GM12892 (cell line): ENCODE measurements at regions not wholly inside any gene's neighbourhood (a gene's known extent, or its start where the extent isn't known, plus 50 kb on each side); places are given as distances from the start of the nearest gene placed in this dataset.

Source experiments
- DNase-seq: peaks from one replicate; pipeline ENCODE4 v3.0.0; 2011; ENCODE audit not compliant: insufficient read length
- FAIRE-seq: peaks from 2 replicates; lab custom pipeline; 2011; peaks lifted over from hg19 to GRCh38; lab: Jason Lieb, UNC
- POLR2A ChIP-seq: IDR thresholded peaks from 2 replicates; pipeline ENCODE4 v1.6.1; 2011; ENCODE audit warnings: low read depth, low read length, control low read depth
- POLR2AphosphoS5 ChIP-seq: IDR thresholded peaks from 2 replicates; pipeline ENCODE4 v1.6.1; 2011; ENCODE audit warnings: low read depth, low read length, control low read depth
- TAF1 ChIP-seq: IDR thresholded peaks from 2 replicates; pipeline ENCODE4 v1.6.1; 2011; ENCODE audit warnings: low read depth, mild to moderate bottlenecking, control low read depth, low read length, borderline replicate concordance

DNA sequence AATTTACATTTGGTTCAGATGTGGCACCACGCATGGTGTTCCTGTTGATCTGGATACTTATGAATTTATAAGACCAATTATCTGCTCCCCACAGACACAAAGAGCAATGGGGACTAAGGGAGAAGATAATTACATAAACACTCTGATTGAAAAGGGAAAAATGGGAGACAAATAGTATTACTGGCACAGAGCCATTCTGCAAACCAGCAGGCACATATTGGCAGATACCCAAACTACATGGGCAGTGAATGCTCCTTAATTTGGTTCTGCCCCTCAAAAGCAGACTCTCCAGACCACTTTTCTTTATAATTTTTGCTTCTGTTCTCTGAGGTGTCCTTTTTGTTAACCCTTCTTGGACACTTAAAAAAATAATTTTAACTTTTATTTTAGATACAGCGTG, 1674.2 kb downstream of the PCDH9 start:
- FAIRE-seq (no peak), DNase-seq (no peak)
- TF ChIP-seq POLR2AphosphoS5 (no peak), TAF1 (no peak), POLR2A (no peak)

DNA sequence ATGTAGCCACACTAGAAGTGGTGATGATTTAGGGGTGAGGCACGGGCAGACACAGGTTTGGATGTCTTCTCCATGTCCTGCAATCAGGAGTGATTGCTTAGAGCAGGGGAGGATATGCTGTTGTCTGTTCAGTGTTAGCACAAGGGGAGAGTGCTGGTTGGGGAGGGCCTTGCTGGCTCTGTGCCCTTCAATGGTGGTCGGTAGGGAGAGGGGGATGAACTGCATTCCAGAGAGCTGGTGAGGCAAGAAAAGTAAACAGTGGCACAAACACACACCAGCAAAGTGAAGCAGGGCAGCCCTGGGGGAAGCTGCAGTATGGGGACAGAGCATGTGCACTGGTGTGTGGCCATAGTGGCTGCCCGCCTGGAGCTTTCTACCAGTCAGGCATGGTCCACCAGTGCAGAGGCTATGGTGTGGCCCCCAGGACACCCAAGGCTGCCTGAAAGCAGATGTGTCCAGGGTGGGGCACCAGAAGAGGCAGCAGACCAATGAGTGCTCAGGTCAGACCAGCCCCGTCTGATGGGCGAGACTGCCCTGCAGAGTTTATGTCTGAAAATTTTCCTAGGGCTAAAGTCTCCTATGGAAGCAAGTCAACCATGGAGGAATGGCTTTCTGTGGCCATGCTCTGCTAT, 1676.9 kb downstream of the PCDH9 start:
- TF ChIP-seq TAF1, result no peak
- TF ChIP-seq POLR2A, result no peak
- TF ChIP-seq POLR2AphosphoS5, result no peak
- no peak for DNase-seq
- no peak for FAIRE-seq

DNA sequence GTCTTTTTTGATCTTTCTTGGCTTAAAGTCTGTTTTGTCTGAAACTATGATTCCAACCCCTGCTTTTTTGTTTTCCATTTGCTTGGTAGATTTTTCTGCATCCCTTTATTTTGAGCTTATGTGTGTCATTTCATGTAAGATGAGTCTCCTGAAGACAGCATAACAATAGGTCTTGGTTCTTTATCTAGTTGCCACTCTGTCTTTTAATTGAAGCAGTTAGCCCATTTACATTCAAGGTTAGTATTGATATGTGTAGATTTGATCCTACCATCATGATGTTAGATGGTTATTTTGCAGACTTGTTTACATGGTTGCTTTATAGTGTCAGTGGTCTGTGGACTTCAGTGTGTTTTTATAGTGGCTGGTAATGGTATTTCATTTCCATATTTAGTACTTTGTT, 1678.9 kb downstream of the PCDH9 start:
- FAIRE-seq (no peak), DNase-seq (no peak)
- TF ChIP-seq POLR2A (no peak), POLR2AphosphoS5 (no peak), TAF1 (no peak)

DNA sequence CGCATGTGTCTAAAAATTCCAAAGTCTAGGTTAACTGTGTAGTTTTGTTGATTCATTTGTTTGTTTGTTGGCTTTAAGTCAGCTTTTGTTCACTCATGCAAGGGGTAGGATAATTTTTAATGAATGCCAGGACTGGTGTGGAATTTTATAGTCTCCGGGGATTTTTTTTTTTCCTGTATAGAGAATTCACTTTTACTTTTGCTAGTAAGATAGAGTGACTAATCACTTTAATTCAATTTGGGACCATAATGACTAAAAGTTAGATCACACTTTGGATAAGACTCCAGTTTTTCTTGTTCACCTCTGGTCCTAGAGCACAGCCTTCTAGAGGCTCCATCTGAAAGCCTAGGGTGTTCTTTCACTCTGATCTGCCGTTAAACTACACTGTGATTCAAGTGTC, 1690.0 kb downstream of the PCDH9 start:
- FAIRE-seq, result no peak
- DNase-seq, result no peak
- no peak for TF ChIP-seq POLR2A
- TF ChIP-seq TAF1, result no peak
- TF ChIP-seq POLR2AphosphoS5, result no peak

- DNase-seq (no peak), FAIRE-seq (no peak)
- no peak for TF ChIP-seq POLR2AphosphoS5
- TF ChIP-seq TAF1, result no peak
- no peak for TF ChIP-seq POLR2A
Observed at GRCh38 chr13:65535370-65535769, 1694.8 kb downstream of the PCDH9 start.

GRCh38 chr13:65532231-65532630, 1697.9 kb downstream of the PCDH9 start:
- no peak for FAIRE-seq
- no peak for DNase-seq
- TF ChIP-seq POLR2AphosphoS5 (no peak), TAF1 (no peak), POLR2A (no peak)

DNA sequence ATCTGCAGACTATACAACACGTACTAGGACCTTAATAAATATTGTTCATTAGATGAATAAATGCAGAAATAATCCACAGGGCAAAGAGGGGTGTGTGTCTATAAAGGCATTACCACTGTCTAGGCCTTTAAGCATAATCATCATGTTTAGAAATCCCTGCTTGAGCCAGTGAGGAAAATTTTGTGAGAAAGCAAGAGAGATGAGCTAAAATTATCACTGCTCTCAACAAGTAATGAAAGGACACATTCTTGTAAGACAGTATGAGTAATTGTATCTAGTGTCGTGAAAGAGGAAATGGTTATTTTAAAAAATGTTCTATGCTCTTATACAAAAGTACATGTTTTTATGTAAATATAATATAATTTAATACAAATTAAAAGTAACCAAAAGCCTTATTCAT, 1699.4 kb downstream of the PCDH9 start:
- no peak for DNase-seq
- FAIRE-seq, result no peak
- TF ChIP-seq POLR2AphosphoS5 (no peak), TAF1 (no peak), POLR2A (no peak)

DNA sequence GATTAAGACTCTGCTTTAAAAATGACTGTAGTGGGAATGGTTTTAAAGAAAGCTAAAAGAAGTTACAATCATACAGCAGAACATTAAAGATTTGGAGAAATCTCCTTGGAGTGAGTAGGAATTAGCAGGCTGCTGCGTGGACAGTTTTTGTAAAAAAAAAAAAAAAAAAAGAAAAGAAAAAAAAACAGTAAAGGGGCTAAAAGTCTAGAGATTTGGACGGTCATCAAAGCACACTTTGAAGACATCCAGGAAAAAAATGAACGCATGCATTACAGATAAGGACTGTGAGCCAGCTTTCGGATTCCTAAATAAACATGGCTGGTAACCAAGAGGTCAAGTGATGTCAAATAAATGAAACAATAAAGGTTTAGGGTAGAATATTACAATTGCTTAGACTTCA, 1700.6 kb downstream of the PCDH9 start:
- DNase-seq (no peak), FAIRE-seq (no peak)
- TF ChIP-seq TAF1 (no peak), POLR2A (no peak), POLR2AphosphoS5 (no peak)

DNA sequence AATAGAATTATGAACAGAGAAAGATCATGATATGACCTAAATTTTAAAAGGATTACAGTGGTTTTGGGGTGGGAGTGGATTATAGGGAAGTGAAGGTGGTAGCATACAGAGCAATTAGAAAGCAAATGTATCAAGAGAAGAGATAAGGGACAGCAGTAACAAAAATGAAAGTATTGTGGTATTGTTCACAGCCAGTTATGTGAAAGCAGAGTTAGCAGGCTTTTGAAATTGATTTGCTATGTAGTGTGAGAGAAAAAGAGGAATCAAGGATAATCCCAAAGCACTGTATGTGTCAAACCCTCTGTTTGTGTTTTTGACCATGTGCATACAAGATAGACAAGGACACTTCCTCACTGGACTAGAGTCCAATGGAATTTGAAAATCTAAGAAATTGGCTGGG, 1721.4 kb downstream of the PCDH9 start:
- FAIRE-seq (no peak), DNase-seq (no peak)
- TF ChIP-seq POLR2AphosphoS5 (no peak), TAF1 (no peak), POLR2A (no peak)

DNA sequence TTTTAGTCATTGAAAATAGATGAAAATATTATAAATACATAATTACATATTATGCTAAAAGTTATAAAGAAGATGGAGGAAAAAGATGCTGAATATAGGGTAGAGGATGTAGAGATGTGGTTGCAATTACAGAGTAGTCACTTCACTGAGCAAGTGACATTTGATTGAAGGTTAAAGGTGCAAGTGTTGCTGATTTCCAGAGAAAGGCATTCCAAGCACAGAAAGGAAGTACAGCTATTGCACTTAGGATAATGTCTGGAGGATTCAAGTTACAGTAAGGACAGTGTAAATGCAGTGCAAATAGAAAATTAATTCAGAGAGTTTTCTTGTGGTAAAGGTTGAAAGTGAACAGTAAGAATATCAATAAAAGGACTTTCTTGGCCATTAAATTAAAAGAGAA, 1721.8 kb downstream of the PCDH9 start:
- no peak for TF ChIP-seq POLR2AphosphoS5
- TF ChIP-seq TAF1, result no peak
- no peak for TF ChIP-seq POLR2A
- no peak for FAIRE-seq
- no peak for DNase-seq

DNA sequence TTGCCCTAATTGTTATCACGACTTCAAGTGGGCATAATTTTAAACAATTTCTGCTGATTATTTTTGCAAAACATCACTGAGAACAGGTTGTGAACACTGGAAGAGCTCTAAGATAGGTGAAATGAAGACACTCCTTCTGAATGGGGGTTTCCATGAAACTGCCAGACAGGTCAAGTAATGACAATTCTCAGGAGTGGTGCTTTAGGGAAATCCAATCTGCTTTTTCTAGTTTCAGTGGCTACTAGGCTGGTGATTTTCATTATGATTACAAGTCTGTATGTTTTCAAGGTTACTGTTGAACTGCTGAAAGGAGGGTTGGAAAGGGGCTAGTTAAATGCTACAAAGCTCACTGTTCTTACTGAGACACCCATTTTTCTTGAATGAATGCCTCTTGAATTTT, 1724.2 kb downstream of the PCDH9 start:
- DNase-seq, result no peak
- FAIRE-seq, result no peak
- TF ChIP-seq POLR2AphosphoS5 (no peak), POLR2A (no peak), TAF1 (no peak)

DNA sequence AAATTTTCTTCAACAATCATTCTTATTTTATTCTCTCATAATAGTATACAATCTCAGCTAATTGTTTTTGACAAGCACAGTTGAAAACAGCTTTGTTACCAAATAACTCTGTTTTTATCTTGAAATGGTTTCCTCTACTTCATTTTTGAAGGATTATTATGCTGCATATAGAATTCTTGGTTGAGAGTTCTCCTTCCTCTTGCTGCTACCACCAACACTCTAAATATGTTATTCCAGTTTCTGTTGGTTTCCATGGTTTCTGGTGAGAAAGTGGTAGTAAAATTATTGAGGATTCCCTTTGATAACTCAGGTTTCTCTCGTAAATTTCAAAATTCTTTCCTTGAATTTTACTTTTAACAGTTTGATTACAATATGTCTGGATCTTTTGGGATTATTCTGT, 1725.9 kb downstream of the PCDH9 start:
- DNase-seq, result no peak
- TF ChIP-seq POLR2AphosphoS5 (no peak), POLR2A (no peak), TAF1 (no peak)
- no peak for FAIRE-seq

DNA sequence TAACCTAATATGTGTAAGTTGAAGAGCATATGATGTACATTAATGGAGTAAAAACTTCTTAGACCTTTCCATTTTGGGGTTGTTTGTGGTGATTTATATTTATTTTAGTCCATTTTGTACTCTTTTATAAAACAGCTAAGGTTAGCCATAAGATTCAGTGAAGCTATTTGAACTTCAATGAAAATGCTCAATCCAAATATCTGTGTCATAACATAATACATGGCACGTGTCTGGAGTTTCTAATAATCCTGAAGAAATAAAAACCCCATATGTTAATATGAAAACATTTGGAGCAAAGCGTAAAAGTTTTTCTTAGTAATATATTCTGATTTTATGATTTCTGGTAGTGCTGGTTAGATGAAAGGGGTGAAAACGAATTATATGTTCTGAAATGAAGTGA, 1729.7 kb downstream of the PCDH9 start:
- TF ChIP-seq POLR2A (no peak), TAF1 (no peak), POLR2AphosphoS5 (no peak)
- DNase-seq (no peak), FAIRE-seq (no peak)
